ENCODE measurements at regions not wholly inside any gene's neighbourhood (a gene's known extent, or its start where the extent isn't known, plus 50 kb on each side); places are given as distances from the start of the nearest gene placed in this dataset.
"Not testable (repeated sequence)": the region's sequence is repeated elsewhere in the genome, so short reads cannot be mapped to it uniquely, and the experiment has no call there.

DNA sequence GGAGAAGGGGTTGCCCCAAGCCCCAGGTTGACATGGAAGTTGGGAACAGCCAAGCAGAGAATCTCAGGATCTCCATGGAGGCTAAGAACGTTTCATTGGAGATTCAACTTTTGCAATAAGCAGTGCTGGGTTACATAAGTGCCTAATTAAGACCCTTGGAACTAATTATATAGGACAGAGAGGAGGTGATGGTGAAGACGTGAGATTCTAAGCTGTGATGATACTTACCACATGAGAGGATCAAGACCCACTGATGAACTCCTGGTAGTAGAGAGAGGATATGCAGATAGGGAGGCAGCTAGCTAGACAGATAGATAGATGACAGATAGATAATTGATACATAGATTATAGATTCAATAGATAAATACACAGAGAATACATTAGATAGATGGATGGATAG is 278.5 kb downstream of the SHOX start:
- DNase-seq (ENCODE audit: low read depth); H3K4me1 ChIP-seq (ENCODE audit: control insufficient read depth, insufficient read depth, low read length); H3K27me3 ChIP-seq (replicated peaks; ENCODE audit: control insufficient read depth, insufficient read depth, low read length); H3K9me3 ChIP-seq (ENCODE audit: control insufficient read depth, low read length); H3K36me3 ChIP-seq (ENCODE audit: control insufficient read depth, insufficient read depth, low read length, severe bottlenecking); H3K9ac ChIP-seq (ENCODE audit: low read length); H3K4me3 ChIP-seq (ENCODE audit: low read length): not testable (repeated sequence)

DNA sequence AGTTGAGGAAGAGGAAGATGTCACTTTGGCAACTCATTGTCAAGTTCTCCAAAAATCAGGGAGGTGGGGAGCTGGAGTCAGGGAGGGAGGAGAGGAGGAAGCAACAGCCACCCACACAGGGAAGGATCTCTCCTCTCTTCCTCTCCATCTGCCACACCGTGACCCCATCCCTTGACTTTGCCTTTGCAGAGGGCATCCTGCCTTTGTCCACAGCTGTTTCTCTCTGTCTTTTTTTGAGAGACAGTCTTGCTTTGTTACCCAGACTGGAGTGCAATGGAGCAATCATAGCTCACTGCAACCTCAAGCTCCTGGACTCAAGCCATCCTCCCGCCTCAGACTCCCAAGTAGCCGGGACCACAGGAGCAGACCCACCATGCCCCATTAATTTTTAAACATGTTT is 276.0 kb downstream of the SHOX start:
- Histone ChIP-seq H3K4me3 (ENCODE audit: low read length) (no peak overlapping the region), H3K9ac (ENCODE audit: low read length) (no peak overlapping the region), H3K4me1 (ENCODE audit: control insufficient read depth, insufficient read depth, low read length) (no peaks in the 10 kb centered on the region), H3K36me3 (ENCODE audit: control insufficient read depth, insufficient read depth, low read length, severe bottlenecking) (no peaks in the 10 kb centered on the region), H3K9me3 (ENCODE audit: control insufficient read depth, low read length) (no peaks in the 10 kb centered on the region), H3K27me3 (replicated peaks; ENCODE audit: control insufficient read depth, insufficient read depth, low read length) (no peaks in the 10 kb centered on the region)
- DNase-seq (ENCODE audit: low read depth), result no peak

DNA sequence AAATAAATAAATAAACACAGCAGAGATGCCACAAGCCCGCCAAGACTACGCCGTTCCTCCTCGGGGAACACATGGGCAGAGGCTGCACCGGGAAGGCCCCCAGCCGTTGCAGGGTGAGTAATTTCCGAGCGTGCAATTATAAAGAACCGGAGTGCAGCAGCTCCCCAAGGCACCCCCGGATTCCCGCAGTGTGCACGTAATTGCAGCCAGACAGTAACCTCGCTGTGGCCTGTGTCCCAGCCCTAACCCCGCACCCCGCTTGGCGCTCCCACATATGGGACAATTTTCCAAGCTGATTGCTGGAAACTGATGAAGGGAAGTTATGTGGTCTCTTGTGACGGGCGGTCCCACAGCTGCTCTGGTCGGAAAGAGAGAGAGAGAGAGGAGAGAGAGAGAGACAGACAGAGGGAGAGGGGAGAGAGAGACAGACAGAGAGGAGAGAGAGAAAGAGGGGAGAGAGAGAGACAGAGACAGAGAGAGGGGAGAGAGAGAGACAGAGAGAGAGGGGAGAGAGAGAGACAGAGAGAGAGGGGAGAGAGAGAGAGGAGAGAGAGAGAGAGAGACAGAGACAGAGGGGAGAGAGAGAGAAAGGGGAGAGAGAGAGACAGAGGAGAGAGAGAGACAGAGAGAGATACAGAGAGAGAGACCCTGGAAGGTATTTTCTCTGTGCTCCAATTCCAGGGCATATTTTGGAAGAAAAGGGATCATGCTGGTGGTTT is 275.4 kb downstream of the SHOX start:
- no peaks in the 10 kb centered on the region for H3K36me3 ChIP-seq (ENCODE audit: control insufficient read depth, insufficient read depth, low read length, severe bottlenecking)
- no peak overlapping the region for H3K4me3 ChIP-seq (ENCODE audit: low read length)
- no peak for DNase-seq (ENCODE audit: low read depth)
- H3K9ac ChIP-seq (ENCODE audit: low read length), result no peak overlapping the region
- no peaks in the 10 kb centered on the region for H3K27me3 ChIP-seq (replicated peaks; ENCODE audit: control insufficient read depth, insufficient read depth, low read length)
- H3K4me1 ChIP-seq (ENCODE audit: control insufficient read depth, insufficient read depth, low read length), result no peaks in the 10 kb centered on the region
- no peaks in the 10 kb centered on the region for H3K9me3 ChIP-seq (ENCODE audit: control insufficient read depth, low read length)

DNA sequence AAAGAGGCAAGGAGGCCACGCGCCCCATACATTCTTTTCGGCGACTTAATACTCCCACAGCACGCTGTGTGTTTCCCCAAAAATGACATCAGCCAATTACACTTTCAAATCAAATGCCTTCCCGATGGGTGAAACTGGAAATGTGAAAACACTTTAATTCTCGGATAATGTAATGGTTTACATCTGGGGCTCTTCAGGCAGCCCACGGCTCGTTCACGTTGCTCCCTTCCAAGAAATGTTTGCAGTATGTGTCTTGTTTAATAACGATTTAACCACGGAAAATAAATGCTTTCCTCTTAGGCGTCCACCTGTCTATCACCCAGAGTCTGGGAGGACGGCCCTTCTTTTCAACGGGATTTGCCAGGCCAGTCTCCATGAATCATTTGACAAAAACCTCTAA is 272.5 kb downstream of the SHOX start:
- DNase-seq (ENCODE audit: low read depth), result no peak
- no peak overlapping the region for H3K4me3 ChIP-seq (ENCODE audit: low read length)
- no peak overlapping the region for H3K9ac ChIP-seq (ENCODE audit: low read length)
- no peaks in the 10 kb centered on the region for H3K36me3 ChIP-seq (ENCODE audit: control insufficient read depth, insufficient read depth, low read length, severe bottlenecking)
- H3K27me3 ChIP-seq (replicated peaks; ENCODE audit: control insufficient read depth, insufficient read depth, low read length), result no peaks in the 10 kb centered on the region
- no peaks in the 10 kb centered on the region for H3K9me3 ChIP-seq (ENCODE audit: control insufficient read depth, low read length)
- H3K4me1 ChIP-seq (ENCODE audit: control insufficient read depth, insufficient read depth, low read length), result no peaks in the 10 kb centered on the region

DNA sequence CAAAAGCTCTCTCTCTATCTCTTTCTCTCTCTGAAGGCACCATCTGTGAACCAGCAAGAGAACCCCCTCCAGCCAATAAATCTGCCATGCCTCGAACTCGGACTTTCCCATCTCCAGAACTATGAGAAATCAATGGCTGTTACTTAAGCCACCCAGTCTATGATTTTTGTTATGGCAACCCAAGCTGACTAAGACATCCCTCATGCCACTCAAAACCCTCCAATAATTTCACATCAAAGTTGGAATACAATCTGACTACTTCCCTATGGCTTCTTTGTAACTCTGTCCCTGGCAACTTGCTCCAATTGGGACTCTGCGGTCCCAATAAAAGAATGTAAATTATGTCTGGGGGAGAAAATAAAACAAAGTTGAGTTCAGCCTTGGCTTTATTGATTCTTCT is 265.7 kb downstream of the SHOX start:
- H3K36me3 ChIP-seq (ENCODE audit: control insufficient read depth, insufficient read depth, low read length, severe bottlenecking), result no peaks in the 10 kb centered on the region
- no peak for DNase-seq (ENCODE audit: low read depth)
- H3K4me1 ChIP-seq (ENCODE audit: control insufficient read depth, insufficient read depth, low read length), result no peaks in the 10 kb centered on the region
- H3K9me3 ChIP-seq (ENCODE audit: control insufficient read depth, low read length), result peaks cover 22% of the 10 kb centered on the region
- H3K9ac ChIP-seq (ENCODE audit: low read length), result no peak overlapping the region
- no peak overlapping the region for H3K4me3 ChIP-seq (ENCODE audit: low read length)
- H3K27me3 ChIP-seq (replicated peaks; ENCODE audit: control insufficient read depth, insufficient read depth, low read length), result no peaks in the 10 kb centered on the region

DNA sequence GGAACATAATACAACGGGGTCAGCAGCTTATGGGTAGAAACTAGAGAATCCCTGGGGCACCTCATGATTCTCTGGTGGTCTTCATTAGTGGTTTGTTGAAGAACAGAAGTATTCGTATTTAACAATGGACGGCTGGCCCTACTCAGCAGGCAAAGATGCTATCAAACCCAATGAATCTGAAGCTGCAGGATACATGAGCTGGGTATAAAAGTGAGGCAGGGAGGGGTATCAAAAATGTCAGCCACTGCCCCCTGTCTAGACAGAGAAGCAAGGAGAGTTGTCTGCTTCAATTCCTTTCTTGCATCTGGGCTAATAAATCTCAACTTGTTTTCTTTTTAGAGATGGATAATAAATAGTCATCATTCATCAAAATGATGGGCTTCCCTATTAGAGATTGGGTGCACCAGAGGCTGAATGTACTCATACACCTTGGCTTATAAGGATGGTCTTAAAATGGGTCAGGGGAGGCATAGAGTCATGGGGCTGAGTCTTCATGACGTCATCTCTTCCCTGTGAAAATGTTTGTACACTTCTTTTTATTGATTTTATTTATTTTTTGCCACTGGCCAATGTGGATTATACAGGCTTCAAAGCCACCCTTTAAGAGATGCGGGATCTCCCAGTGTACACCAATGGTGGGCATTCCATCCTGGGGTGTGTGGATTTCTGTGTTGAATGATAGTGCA is 259.5 kb downstream of the SHOX start:
- no peaks in the 10 kb centered on the region for H3K4me1 ChIP-seq (ENCODE audit: control insufficient read depth, insufficient read depth, low read length)
- no peak overlapping the region for H3K9ac ChIP-seq (ENCODE audit: low read length)
- no peak overlapping the region for H3K4me3 ChIP-seq (ENCODE audit: low read length)
- peaks cover 18% of the 10 kb centered on the region for H3K9me3 ChIP-seq (ENCODE audit: control insufficient read depth, low read length)
- H3K27me3 ChIP-seq (replicated peaks; ENCODE audit: control insufficient read depth, insufficient read depth, low read length), result no peaks in the 10 kb centered on the region
- DNase-seq (ENCODE audit: low read depth), result no peak
- H3K36me3 ChIP-seq (ENCODE audit: control insufficient read depth, insufficient read depth, low read length, severe bottlenecking), result no peaks in the 10 kb centered on the region

DNA sequence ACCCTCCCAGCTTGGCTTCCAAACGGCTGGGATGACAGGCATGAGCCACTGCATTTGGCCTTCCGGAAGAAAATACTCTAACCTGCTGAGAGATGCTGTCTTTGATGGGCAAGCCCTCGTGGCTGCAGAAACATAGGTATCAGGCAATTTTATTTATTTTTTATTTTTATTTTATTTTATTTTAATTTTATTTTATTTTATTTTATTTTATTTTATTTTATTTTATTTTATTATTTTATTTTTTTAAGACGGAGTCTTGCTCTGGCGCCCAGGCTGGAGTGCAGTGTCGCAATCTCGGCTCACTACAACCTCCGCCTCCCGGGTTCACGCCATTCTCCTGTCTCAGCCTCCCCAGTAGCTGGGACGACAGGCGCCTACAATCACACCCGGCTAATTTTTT is 257.1 kb downstream of the SHOX start:
- H3K27me3 ChIP-seq (replicated peaks; ENCODE audit: control insufficient read depth, insufficient read depth, low read length); H3K9ac ChIP-seq (ENCODE audit: low read length); H3K4me3 ChIP-seq (ENCODE audit: low read length); H3K36me3 ChIP-seq (ENCODE audit: control insufficient read depth, insufficient read depth, low read length, severe bottlenecking); H3K4me1 ChIP-seq (ENCODE audit: control insufficient read depth, insufficient read depth, low read length); DNase-seq (ENCODE audit: low read depth): not testable (repeated sequence)
- H3K9me3 ChIP-seq (ENCODE audit: control insufficient read depth, low read length), result peaks cover 12% of the 10 kb centered on the region

DNA sequence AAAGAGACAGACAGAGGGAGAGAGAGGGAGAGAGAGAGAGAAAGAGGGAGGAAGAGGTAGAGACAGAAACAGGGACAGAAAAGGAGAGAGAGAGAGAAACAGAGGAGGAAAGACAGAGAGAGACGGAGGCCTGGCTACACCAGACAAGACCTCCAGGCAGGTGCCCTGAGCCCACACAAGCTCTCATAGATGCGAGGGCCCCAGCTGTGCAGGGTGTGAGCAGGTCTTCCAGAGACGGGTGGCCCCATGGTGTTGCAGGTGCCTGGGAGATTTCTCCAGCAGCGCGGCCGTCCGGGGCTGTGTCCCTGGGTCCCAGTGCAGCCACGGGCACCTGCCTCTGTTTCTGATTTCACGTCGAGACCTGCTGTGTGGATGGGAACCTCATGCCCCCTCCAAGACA is 253.0 kb downstream of the SHOX start:
- DNase-seq (ENCODE audit: low read depth), result no peak

DNA sequence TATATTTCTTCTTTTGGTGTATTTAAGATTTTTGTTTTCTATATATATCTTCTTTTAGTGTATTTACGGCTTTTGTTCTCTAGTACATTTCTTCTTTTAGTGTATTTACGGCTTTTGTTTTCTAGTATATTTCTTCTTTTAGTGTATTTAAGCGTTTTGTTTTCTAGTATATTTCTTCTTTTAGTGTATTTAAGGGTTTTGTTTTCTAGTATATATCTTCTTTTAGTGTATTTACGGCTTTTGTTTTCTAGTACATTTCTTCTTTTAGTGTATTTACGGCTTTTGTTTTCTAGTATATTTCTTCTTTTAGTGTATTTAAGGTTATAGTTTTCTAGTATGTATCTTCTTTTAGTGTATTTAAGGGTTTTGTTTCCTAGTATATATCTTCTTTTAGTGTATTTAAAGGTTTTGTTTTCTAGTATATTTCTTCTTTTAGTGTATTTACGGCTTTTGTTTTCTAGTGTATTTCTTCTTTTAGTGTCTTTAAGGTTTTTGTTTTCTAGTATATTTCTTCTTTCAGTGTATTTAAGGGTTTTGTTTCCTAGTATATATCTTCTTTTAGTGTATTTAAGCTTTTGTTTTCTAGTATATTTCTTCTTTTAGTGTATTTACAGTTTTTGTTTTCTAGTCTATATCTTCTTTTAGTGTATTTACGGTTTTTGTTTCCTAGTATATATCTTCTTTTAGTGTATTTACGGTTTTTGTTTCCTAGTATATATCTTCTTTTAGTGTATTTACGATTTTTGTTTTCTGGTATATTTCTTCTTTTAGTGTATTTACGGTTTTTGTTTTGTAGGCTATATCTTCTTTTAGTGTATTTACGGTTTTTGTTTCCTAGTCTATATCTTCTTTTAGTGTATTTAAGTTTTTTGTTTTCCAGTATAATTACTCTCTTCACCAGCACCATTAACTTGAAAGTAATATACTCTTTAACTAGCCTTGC is 249.4 kb downstream of the SHOX start:
- DNase-seq (ENCODE audit: low read depth), result peak; percentile 4
- H3K36me3 ChIP-seq (ENCODE audit: control insufficient read depth, insufficient read depth, low read length, severe bottlenecking); H3K4me3 ChIP-seq (ENCODE audit: low read length); H3K4me1 ChIP-seq (ENCODE audit: control insufficient read depth, insufficient read depth, low read length); H3K9me3 ChIP-seq (ENCODE audit: control insufficient read depth, low read length); H3K27me3 ChIP-seq (replicated peaks; ENCODE audit: control insufficient read depth, insufficient read depth, low read length); H3K9ac ChIP-seq (ENCODE audit: low read length): not testable (repeated sequence)

More for the DNA sequence above, 253.0 kb downstream of the SHOX start:
- Histone ChIP-seq H3K27me3 (replicated peaks; ENCODE audit: control insufficient read depth, insufficient read depth, low read length) (no peaks in the 10 kb centered on the region), H3K4me3 (ENCODE audit: low read length) (no peak overlapping the region), H3K9ac (ENCODE audit: low read length) (no peak overlapping the region), H3K36me3 (ENCODE audit: control insufficient read depth, insufficient read depth, low read length, severe bottlenecking) (no peaks in the 10 kb centered on the region), H3K4me1 (ENCODE audit: control insufficient read depth, insufficient read depth, low read length) (no peaks in the 10 kb centered on the region), H3K9me3 (ENCODE audit: control insufficient read depth, low read length) (no peaks in the 10 kb centered on the region)

DNA sequence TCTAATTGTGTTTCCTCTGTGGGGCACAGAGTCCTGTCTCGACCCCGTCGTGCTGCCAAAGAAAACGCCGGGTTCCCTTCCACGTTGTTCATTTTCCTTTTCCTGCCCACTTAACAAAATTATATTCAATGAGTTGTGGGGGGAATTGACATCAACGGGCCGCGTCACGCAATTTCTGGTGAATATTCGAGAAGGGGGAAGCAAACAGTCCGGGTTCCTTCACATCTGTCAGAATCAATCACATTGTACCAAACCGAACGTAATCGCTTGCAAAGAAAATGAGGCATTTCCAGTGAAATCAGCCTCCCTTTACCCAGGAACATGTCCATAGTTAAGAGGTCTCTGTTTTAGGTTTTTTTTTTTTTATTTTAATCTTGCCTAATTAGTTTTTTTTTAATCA is 243.5 kb downstream of the SHOX start:
- Histone ChIP-seq H3K9me3 (ENCODE audit: control insufficient read depth, low read length) (no peaks in the 10 kb centered on the region), H3K4me1 (ENCODE audit: control insufficient read depth, insufficient read depth, low read length) (no peaks in the 10 kb centered on the region), H3K27me3 (replicated peaks; ENCODE audit: control insufficient read depth, insufficient read depth, low read length) (no peaks in the 10 kb centered on the region), H3K36me3 (ENCODE audit: control insufficient read depth, insufficient read depth, low read length, severe bottlenecking) (no peaks in the 10 kb centered on the region), H3K9ac (ENCODE audit: low read length) (no peak overlapping the region), H3K4me3 (ENCODE audit: low read length) (no peak overlapping the region)
- DNase-seq (ENCODE audit: low read depth), result no peak

DNA sequence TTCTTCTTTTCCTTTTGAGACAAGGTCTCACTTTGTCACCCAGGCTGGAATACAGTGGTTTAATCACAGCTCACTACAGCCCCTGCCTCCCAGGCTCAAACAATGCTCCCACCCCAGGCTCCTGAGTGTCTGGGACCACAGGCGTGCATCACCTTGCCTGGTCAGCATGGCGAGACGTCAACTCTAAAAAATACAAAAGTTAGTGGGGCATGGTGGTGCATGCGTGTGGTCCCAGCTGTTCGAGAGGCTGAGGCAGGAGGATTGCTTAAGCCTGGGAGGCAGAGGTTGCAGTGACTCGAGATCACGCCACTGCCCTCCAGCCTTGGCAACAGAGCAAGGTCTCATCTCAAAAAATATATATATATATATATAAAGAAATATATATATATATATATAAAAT is 242.4 kb downstream of the SHOX start:
- no peaks in the 10 kb centered on the region for H3K9me3 ChIP-seq (ENCODE audit: control insufficient read depth, low read length)

More for the DNA sequence above, 242.4 kb downstream of the SHOX start:
- Histone ChIP-seq H3K36me3 (ENCODE audit: control insufficient read depth, insufficient read depth, low read length, severe bottlenecking) (no peaks in the 10 kb centered on the region), H3K9ac (ENCODE audit: low read length) (no peak overlapping the region), H3K4me3 (ENCODE audit: low read length) (no peak overlapping the region), H3K27me3 (replicated peaks; ENCODE audit: control insufficient read depth, insufficient read depth, low read length) (no peaks in the 10 kb centered on the region), H3K4me1 (ENCODE audit: control insufficient read depth, insufficient read depth, low read length) (no peaks in the 10 kb centered on the region)
- DNase-seq (ENCODE audit: low read depth), result no peak
